HS-27A (cell line): ENCODE measurements at regions not wholly inside any gene's neighbourhood (a gene's known extent, or its start where the extent isn't known, plus 50 kb on each side); places are given as distances from the start of the nearest gene placed in this dataset.
"Not testable (repeated sequence)": the region's sequence is repeated elsewhere in the genome, so short reads cannot be mapped to it uniquely, and the experiment has no call there.

ENCODE experiments used
- DNase-seq: peaks from one replicate; pipeline ENCODE4 v3.0.0-alpha.2; 2012; ENCODE audit warnings: low read depth, missing footprints

DNA sequence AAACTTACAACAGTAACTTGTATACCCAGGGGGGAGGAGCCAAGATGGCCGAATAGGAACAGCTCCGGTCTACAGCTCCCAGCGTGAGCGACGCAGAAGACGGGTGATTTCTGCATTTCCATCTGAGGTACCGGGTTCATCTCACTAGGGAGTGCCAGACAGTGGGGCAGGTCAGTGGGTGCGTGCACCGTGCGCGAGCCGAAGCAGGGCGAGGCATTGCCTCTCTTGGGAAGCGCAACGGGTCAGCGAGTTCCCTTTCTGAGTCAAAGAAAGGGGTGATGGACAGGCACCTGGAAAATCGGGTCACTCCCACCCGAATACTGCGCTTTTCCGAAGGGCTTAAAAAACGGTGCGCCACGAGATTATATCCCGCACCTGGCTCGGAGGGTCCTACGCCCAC lies 278.8 kb downstream of the FAM47B start:
- DNase-seq: not testable (repeated sequence)

DNA sequence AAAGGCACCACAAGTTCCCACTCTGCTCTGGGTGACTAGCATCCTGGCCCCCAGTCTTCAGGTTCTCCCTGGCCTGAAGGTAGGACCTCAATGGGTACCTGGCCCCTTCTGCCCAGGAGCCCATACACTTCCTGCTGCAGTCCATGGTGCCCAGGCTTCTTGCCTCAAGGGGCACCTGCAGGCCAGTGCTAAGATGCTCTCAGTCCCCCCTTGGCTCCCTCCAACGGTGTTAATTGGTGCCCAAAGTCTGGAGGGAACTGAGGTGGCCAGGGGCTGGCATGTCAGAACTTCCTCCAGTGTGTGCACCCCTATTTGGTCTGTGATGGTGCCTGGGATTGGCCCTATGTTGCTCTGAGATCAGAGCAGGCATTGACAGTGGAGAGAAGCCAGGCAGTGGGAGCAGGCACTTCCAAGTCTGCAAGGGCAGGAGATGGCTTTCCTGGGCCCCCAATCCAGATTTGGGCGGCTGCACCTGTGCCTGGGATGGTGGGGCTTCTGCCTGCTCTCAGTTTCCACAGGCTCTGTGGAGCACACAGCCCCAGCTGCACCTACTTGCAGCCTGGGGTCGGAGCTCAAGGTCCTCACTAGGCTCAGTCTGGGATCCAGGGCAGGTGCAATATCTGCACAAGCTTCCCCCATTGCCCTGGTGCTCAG lies 301.6 kb downstream of the FAM47B start:
- no peak for DNase-seq

DNA sequence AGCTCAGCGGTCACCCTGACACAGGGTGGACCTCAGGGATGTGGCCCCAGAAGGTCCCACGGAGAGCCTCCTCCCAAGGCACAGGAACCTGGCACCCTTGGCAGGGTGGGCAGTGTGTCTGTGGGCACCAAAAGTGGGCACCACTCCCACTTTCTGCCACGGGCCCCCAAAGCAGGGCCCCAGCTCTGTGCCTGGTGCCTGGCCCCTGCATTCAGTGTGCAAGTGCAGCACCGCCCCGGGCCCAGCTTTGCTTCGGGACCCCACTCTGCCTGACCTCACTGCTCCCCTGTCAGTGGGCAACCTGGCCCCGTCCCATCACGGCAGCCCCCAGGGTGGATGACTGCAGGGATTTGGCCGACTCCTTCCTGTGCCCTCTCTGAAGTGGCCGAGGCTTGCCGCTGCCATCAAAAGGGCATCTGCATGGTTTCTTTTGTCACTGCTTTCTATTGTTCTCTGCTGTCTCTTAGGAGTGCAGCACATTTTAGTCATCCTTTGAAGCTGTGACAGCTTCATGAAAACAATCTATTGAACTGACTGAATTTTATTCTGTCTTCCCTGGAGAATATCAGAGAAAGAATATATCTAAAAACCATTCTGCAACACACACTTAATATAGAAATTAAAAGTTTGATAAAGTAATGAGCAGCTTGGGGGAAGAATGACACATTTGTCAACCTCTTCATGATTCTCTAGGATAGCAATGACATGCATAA lies 302.4 kb downstream of the FAM47B start:
- DNase-seq: no peak

DNA sequence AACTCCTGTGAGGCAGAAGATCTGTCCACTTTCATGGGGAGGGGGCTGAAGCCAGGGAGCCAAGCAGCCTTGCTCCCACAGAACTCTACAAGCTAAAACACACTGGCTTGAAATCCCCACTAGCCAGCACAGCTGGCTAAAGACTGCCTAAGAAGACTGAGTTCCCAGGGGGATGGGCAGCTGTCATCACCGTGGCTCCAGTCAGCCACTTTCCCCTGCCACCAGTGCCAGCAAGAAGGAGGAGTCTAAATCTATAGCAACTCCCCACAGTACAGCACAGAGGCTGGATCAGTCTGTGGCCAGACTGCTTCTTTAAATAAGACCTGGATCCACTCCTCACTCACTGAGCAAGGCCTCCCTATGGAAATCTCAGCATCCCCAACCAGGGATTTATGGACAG lies 308.6 kb downstream of the FAM47B start:
- DNase-seq: no peak

DNA sequence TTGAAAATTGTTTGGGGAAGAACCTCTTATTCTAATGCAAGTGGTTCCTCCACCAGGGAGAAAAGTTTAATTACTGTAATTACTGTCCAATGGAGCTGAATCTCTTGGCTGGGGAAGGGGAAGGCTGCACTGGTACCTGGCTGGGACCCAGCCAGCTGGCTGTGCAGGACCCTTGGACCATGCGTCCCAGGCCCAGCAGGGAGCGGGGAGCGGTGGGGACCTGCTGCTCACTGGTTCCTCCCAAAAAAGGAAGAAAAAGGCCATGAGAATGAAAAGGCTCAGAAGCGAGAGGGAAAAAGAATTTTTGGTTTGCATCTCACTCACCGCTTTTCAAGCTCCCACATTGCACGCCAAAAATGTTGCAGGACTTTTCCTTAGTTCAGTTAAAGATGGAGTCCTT lies 333.5 kb downstream of the FAM47B start:
- DNase-seq: no peak

DNA sequence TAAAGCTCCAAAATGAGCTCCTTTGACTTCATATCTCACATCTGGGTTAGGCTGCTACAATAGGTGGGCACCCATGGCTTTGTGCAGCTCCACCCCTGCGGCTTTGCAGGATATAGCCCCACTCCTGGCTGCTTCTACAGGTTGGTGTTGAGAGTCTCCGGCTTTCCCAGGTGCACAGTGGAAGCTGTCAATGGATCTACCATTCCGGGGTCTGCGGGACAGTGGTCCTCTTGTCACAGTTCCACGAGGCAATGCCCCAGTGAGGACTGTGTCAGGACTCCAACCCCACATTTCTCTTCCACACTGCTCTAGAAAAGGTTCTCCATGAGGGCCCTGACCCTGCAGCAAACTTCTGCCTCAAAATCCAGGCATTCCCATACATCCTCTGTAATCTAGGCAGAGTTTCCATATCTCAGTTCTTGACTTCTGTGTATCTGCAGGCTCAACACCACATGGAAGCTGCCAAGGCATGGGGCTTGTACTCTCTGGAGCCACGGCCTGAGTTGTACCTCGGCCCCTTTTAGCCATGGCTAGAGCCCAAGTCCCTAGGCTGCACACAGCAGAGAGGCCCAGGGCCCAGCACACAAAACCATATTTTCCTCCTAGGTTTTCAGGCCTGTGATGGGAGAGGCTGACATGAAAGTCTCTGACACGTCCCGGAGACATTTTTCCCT lies 342.8 kb downstream of the FAM47B start:
- DNase-seq: no peak

DNA sequence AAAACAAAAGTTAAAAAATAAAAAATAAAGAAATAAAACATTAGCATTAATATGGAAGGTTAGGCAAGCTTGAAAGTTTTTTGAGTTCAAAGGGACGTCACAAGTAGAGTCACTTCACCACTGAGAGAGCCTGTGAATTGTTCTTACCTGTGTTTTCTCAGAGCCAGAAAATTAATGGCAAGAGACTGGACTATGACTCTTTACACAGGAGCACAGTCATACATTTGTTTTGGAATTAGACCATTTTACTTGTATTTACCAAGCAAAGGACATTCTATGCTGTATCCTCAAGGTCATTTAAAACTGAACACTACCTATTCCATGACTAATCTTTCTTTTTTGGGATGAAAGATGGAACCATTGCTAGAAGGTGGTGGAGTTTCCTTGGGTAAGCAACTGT lies 346.1 kb downstream of the FAM47B start:
- no peak for DNase-seq

DNA sequence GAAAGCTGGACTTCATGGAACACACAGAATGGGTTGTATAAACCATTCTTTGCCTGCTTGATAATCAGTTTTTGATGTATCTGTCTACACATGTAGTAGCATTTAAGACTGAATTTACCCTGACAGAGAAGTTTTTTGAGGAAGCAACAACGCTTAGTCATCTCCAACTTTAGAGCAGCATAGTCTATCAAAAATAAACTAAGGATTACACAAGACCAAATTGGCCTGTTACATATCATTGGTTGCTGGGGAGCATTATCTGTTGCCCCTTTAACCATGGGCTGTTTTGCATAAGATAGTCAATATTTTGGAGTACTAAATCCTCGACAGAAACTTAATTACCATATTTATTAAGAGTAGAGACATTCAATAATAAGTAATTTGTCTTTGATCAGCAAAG lies 347.4 kb downstream of the FAM47B start:
- no peak for DNase-seq

DNA sequence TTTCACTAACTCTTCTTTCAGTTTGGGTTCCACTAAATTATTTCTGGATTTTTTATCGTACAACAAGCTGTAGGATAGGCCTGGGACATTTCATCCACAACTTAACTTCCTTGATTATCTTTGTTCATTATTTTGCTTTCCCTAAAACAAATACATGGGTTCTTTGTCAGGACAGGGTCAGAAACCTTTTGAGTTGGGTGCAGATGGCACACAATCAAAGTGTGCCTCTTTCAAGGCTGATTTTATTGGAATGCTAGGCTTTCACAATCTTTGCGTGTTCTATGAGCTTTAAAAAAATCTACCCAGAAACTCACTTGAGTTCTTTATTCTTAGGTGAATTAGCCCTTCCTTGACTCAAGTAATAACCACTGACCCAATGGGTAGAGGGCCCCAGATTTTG lies 348.4 kb downstream of the FAM47B start:
- no peak for DNase-seq

DNA sequence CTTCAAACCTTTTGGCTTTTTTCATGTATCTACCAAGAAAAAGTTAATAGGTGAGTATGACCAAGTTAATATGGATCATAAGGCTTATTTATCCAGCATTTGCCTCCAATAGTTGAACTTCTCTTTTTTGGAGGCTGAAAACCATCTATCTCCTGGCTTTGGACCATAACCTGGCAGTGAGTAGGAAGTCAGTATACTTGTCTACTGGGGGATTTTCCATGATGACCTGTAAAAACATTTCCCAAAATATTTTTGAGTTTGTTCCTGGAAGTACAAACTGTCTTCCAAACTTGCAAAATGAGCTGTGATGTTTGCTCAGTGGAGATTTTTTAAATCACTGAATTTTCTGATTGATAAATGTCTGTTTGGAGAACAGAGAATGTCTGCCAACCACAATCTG lies 349.9 kb downstream of the FAM47B start:
- DNase-seq: no peak

DNA sequence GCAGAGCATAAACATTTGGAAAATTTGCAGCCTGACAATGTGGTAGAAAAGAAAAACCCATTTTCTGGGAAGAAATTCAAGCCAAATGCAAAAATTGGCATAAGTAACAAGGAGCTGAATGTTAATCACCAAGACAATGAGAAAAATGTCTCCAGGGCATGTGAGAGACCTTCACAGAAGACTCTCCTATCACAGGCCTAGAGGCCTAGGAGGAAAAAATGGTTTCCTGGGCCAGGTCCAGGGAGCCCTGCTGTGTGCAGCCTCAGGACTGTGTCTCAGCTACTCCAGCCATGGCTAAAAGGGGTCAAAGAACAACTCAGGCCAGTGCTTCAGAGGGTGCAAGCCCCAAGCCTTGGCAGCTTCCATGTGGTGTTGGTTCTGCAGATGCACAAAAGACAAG lies 362.4 kb downstream of the FAM47B start:
- not testable (repeated sequence) for DNase-seq

DNA sequence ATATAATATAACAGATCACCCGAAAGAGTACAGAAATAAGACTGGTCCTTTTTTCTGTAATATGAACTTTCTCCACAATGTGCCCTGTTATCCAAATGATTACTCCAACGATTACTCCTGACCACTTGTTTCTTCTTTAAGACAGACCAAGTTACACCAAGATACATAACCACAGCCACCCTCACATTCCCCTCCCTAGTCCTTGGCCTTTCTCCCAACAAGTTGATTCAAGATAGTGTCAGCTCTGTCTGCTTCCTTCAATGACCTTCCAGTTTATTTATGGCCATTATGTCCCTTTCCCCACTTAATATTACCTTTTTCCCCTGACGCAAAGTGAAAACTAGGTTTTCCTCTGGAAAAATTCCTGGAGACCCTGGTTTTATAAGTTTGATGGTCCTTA lies 397.2 kb downstream of the FAM47B start:
- no peak for DNase-seq

DNA sequence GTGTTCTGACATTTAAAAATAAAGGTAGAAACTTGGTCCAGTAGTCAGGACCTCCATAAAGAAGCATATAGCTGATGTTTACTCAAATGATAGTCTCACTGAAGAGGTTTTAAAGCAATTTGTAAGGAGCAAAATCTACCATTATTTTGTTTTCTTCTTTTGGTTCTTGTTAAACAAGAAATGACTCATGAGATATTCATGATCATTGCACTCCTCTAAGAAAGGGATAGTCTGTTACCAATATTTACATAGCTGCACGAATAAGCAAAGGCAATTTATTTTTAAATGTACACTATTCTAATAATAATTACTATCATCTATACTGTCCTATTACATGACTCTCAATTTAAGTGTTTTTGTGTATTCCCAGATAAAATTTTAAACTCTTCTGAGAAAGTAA lies 397.9 kb downstream of the FAM47B start:
- DNase-seq: no peak

DNA sequence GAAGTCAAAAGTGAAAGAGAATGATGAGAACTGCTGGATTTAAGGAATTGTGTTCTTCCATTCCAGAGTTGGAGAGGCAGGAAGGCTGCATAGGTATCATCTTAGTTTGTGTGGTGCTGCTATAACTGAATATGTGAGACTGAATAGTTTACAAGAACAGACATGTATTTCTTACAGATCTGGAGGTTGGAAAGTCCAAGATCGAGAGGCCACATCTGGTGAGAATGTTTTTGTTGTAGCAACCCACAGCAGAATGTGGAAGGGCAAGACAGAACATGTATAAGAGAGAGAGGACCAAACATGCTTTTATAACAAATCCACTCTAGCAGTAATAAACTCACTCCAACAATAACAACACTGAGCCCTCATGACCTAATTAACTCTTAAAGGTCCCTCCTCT lies 408.6 kb downstream of the FAM47B start:
- DNase-seq: no peak

DNA sequence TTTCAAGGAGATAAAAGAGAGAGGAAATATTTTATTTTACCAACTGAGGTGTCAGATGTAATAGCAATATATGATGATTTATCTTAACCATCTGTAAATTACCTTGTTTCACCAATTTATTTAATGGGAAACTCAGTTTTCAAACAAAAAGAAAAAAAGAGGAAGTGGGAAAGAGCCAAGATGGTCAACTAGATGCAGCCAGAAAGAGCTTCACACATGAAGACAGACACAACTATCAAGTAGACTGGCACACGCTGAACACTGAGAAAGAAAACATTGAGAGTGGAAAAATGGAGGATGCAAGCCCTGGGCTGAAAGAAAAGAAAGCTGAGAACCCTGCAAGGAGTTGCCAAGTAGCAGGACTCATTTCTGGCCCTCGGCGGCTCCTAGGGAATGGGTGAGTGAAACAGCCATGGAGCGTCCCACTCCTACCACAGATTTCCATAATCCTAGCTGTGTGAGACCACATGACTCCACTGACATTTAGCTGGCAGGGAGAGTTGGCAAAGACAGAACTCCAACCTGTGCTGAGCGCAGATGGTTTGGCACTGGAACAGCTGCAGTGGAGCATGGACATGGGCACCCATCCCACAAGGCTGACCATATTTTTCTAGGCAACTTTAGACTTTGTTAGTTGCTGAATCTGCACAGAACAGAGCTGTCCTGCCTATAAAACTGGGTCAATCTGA lies 409.3 kb downstream of the FAM47B start:
- DNase-seq: no peak

DNA sequence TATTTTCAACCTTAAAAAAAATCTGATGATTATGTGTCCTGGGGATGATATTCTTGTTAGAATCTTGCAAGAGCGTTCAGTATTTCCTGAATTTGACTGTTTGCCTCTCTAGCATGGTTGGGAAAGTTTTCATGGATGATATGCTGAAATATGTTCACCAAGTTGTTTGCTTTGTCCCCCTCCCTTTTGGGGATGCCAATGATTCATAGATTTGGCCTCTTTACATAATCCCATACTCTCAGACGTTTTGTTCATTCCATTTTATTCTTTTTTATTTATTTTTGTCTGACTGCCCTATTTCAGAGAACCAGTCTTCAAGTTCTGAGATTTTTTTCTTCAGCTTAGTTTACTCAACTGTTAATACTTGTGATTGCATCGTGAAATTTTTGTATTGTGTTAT lies 415.1 kb downstream of the FAM47B start:
- no peak for DNase-seq

DNA sequence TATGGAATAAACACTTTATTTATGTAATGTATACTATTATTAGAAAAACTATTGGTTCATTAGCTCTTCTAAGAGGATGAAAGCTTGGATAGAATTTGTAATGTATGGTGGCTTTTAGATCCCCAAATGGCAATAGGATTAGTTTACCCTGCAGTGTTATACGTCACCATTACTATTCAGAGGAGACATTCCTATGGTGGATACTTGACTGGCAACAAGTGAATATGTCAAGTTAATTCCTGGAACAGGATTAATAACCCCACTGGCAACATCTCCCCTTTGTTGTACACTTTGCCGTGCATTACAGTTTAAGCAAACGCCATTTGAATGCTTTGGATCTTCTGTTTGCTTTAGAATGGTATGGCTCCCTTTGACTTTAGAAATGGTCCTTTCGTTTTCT lies 420.3 kb downstream of the FAM47B start:
- DNase-seq: no peak

DNA sequence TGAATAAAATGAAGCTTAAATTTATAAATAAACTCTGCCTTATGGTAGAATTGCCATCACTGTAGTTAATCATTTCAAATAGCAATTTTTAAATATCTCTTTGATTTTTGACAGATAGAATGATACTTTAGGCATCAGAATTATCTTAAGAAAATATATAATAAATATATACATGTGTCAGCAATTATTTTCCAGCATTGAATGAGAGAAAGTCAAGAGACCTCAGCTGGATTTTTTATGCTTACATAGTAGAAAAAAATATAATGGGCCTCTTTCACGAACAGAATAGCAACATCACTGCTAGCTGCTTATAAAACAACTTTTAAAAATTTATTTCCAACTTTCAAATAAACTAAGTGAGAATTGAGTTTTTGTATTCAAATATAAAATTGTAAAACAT lies 424.0 kb upstream of the MAGEB16 start:
- DNase-seq: no peak

DNA sequence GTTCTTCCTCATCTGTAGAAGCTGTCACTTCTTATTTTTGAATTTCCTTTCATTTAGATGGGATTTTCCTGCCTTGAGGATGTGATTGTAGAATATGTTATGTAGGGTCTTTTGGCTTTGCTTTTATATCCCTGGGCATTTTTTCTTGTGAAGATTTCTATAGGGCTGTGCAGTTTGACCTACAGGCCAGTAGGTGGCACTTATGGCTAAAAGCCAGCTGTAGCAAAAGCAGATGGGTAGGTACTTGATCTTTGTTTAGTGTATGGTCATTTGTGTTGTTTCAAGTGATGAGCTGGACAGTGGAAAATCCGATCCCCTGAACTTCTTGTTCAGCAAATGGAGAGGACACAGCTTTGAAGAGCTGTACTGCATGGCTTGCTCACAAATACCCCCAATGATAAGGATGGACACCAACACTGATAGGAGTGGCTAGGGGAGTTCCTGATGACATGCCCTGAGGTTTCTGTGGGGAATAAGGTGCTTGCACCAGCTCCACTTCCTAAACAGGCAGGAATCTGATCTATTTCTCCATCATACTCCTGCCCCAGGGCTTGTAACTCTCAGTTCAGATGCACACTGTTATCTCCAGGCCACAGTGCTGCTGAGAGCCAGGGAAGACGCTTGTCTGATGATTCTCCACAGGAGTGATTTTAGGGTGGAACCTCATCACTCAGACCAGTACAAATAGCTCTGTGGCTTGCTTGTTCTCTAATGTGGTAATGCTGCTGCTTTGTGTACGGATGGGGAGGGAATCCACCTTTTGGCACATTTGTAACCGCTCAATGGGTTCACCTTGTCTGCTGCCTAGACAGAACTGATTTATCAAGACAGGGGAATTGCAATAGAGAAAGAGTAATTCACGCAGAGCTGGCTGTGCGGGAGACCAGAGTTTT lies 417.1 kb upstream of the MAGEB16 start:
- no peak for DNase-seq

DNA sequence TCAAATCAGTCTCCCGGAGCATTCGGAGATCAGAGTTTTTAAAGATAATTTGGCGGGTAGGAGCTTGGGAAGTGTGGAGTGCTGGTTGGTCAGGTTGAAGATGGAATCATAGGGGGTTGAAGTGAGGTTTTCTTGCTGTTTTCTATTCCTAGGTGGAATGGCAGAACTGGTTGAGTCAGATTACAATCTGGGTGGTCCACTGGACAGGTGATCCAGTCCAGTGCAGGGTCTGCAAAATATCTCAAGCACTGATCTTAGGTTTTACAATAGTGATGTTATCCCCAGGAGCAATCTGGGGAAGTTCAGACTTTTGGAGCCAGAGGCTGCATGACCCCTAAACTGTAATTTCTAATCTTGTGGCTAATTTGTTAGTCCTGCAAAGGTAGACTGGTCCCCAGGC lies 416.4 kb upstream of the MAGEB16 start:
- DNase-seq: not testable (repeated sequence)

DNA sequence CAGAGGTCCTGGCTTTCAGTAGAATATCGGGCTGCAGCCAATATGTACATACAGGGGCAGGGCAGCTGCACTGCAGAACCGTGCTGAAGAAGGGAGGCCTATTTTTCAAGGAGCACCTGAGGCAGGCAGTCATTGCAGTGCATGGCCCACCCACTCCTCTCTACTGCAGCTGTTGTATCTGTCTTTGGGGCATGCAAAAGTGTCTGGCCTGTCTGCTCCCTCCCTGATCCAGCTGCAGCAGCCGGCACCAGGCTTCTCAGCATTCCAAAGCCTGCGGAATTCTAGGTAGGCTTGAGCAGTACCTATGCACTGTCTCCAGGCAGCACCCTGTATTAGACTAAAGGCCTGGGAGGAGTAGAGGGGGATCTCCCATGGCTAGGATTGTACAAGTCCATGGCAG lies 415.2 kb upstream of the MAGEB16 start:
- no peak for DNase-seq

DNA sequence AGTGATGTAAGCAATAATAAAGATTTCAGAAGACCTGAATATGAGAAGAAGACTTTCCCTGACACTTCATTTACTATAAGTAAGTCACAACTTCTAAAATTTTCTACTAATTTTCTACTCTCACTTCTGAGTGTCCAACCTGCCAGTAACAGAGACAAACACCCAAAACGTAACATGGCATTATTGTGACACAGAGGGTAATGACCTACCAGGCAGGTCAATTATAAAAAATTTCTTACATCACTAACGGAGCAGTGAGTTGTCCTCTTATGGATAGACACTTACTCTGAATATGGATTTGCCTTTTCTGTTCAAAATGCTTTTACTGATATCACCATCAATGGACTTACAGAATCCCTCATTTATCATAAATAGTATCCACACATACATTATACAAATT lies 405.9 kb upstream of the MAGEB16 start:
- DNase-seq: no peak
